Fibroblast of lung (primary cell): ENCODE measurements at regions not wholly inside any gene's neighbourhood (a gene's known extent, or its start where the extent isn't known, plus 50 kb on each side); places are given as distances from the start of the nearest gene placed in this dataset.

Source experiments
- CTCF ChIP-seq, 2 donors: IDR thresholded peaks in 1 of 2; conservative IDR thresholded peaks in 1 of 2; 1 replicate in 1 of 2; 2 replicates in 1 of 2; pipeline ENCODE4 v1.5.1; 2011 to 2012; ENCODE audit warnings: low read length in 2 of 2, control low read depth in 1 of 2, inconsistent platforms in 1 of 2, low read depth in 1 of 2, mild to moderate bottlenecking in 1 of 2
- EZH2 ChIP-seq: IDR thresholded peaks from 2 replicates; pipeline ENCODE4 v1.5.1; 2012; ENCODE audit warnings: low read length, control low read depth, mild to moderate bottlenecking; ENCODE audit errors: missing control alignments

- TF ChIP-seq CTCF (conservative IDR thresholded peaks at IDR 0.05 in 1 of 2, IDR thresholded peaks at IDR 0.05 in 1 of 2; ENCODE audit: low read depth in 1 of 2, low read length in 2 of 2) (no peak), EZH2 (no peak)
Observed at GRCh38 chr5:72703876-72704275, 112.6 kb upstream of the TNPO1 start.
